Peyer's patch (tissue), 4 donors: ENCODE measurements at regions not wholly inside any gene's neighbourhood (a gene's known extent, or its start where the extent isn't known, plus 50 kb on each side); places are given as distances from the start of the nearest gene placed in this dataset.

Experiments used
- DNase-seq, 3 donors: peaks; one replicate each; pipeline ENCODE4 v3.0.0-alpha.2; 2017 to 2019
- H3K27ac ChIP-seq, 4 donors: fragments of 200-600 bp; sonication (generic); one replicate each; pipeline ENCODE4 v1.5.1; 2016 to 2019
- H3K27me3 ChIP-seq, 2 donors: fragments of 200-600 bp; sonication (generic); one replicate each; pipeline ENCODE4 v1.5.1; 2019
- H3K36me3 ChIP-seq, 3 donors: fragments of 200-600 bp; sonication (generic); one replicate each; pipeline ENCODE4 v1.5.1; 2016 to 2019
- H3K4me1 ChIP-seq, 4 donors: fragments of 200-600 bp; sonication (generic); one replicate each; pipeline ENCODE4 v1.5.1; 2016 to 2019
- H3K4me3 ChIP-seq, 4 donors: fragments of 200-600 bp; sonication (generic); 1 replicate in 3 of 4; 2 replicates in 1 of 4; pipeline ENCODE4 v1.5.1; 2016 to 2019; ENCODE audit warnings: mild to moderate bottlenecking in 1 of 4
- H3K9me3 ChIP-seq, 4 donors: fragments of 200-600 bp; sonication (generic); one replicate each; pipeline ENCODE4 v1.5.1; 2016 to 2019; ENCODE audit warnings: mild to moderate bottlenecking in 1 of 4
- CTCF ChIP-seq, 6 experiments: fragments of 450-650 bp in 4 of 6; fragments of 200-600 bp in 2 of 6; sonication (generic) in 1 of 6; IDR thresholded peaks; one replicate each; pipeline ENCODE4 v1.5.1; 2017 to 2019; ENCODE audit warnings: antibody characterized with exemption in 6 of 6, mild to moderate bottlenecking in 3 of 6, moderate library complexity in 1 of 6
- POLR2A ChIP-seq, 2 donors: fragments of 450-650 bp; IDR thresholded peaks; one replicate each; pipeline ENCODE4 v1.5.1; 2017; ENCODE audit warnings: antibody characterized with exemption in 2 of 2, mild to moderate bottlenecking in 2 of 2, moderate library complexity in 2 of 2

DNA sequence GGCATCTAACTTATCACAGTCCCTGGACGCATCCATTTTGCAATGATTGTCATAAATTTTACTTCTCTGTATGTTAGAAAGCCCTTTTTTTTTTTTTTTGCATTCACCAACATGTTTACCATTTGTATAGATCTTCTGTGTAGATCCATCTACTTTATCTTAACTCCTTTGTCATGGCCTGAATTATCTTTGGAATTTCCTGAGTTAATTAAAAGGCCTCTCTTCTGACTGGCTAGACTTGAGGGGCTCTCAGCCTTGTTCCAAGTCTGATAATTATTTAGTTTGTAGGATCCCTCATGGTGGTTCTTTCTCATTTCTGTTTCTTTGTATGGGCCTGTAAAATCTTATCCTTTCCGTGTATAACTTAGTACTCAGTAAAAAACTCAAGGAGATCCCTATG lies 387.0 kb downstream of the C12orf50 start:
- no peak for TF ChIP-seq POLR2A (IDR thresholded peaks at IDR 0.05)
- no peak for TF ChIP-seq CTCF (IDR thresholded peaks at IDR 0.05)
- Histone ChIP-seq H3K9me3 (no peaks in the 10 kb centered on the region), H3K36me3 (no peaks in the 10 kb centered on the region), H3K4me1 (no peaks in the 10 kb centered on the region), H3K27me3 (no peaks in the 10 kb centered on the region), H3K27ac (no peak overlapping the region), H3K4me3 (no peak overlapping the region)
- DNase-seq, result no peak

- DNase-seq, result no peak
- TF ChIP-seq POLR2A (IDR thresholded peaks at IDR 0.05), result no peak
- TF ChIP-seq CTCF (IDR thresholded peaks at IDR 0.05), result no peak
- Histone ChIP-seq H3K27me3 (no peaks in the 10 kb centered on the region), H3K9me3 (no peaks in the 10 kb centered on the region), H3K4me3 (no peak overlapping the region), H3K27ac (no peak overlapping the region), H3K36me3 (no peaks in the 10 kb centered on the region), H3K4me1 (no peaks in the 10 kb centered on the region)
Observed at GRCh38 chr12:87618199-87618598, 411.0 kb downstream of the C12orf50 start.

- TF ChIP-seq POLR2A (IDR thresholded peaks at IDR 0.05) (no peak), CTCF (IDR thresholded peaks at IDR 0.05) (no peak)
- Histone ChIP-seq H3K27me3 (no peaks in the 10 kb centered on the region), H3K4me3 (no peak overlapping the region), H3K36me3 (no peaks in the 10 kb centered on the region), H3K27ac (no peak overlapping the region), H3K4me1 (no peaks in the 10 kb centered on the region), H3K9me3 (no peaks in the 10 kb centered on the region)
- DNase-seq, result no peak
Observed at GRCh38 chr12:87612996-87613395, 416.2 kb downstream of the C12orf50 start.

GRCh38 chr12:87608321-87608720 lies 420.9 kb downstream of the C12orf50 start:
- TF ChIP-seq POLR2A (IDR thresholded peaks at IDR 0.05) (no peak), CTCF (IDR thresholded peaks at IDR 0.05) (no peak)
- no peak for DNase-seq
- no peak overlapping the region for H3K4me3 ChIP-seq
- H3K9me3 ChIP-seq, result no peaks in the 10 kb centered on the region
- no peak overlapping the region for H3K27ac ChIP-seq
- H3K4me1 ChIP-seq, result no peaks in the 10 kb centered on the region
- H3K27me3 ChIP-seq, result no peaks in the 10 kb centered on the region
- no peaks in the 10 kb centered on the region for H3K36me3 ChIP-seq

- TF ChIP-seq POLR2A (IDR thresholded peaks at IDR 0.05) (no peak), CTCF (IDR thresholded peaks at IDR 0.05) (no peak)
- H3K27me3 ChIP-seq, result no peaks in the 10 kb centered on the region
- H3K36me3 ChIP-seq, result no peaks in the 10 kb centered on the region
- H3K9me3 ChIP-seq, result no peaks in the 10 kb centered on the region
- no peak overlapping the region for H3K4me3 ChIP-seq
- no peak for DNase-seq
- H3K27ac ChIP-seq, result no peak overlapping the region
- H3K4me1 ChIP-seq, result no peaks in the 10 kb centered on the region
Observed at GRCh38 chr12:87603727-87604126, 425.5 kb downstream of the C12orf50 start.

- no peak overlapping the region for H3K4me3 ChIP-seq
- TF ChIP-seq POLR2A (IDR thresholded peaks at IDR 0.05), result no peak
- no peak for TF ChIP-seq CTCF (IDR thresholded peaks at IDR 0.05)
- no peak overlapping the region for H3K27ac ChIP-seq
- no peaks in the 10 kb centered on the region for H3K27me3 ChIP-seq
- H3K36me3 ChIP-seq, result no peaks in the 10 kb centered on the region
- no peaks in the 10 kb centered on the region for H3K9me3 ChIP-seq
- DNase-seq, result no peak
- no peaks in the 10 kb centered on the region for H3K4me1 ChIP-seq
Observed at GRCh38 chr12:87599459-87599858, 429.7 kb downstream of the C12orf50 start.
